CD8-positive, alpha-beta memory T cell (primary cell): ENCODE measurements at regions not wholly inside any gene's neighbourhood (a gene's known extent, or its start where the extent isn't known, plus 50 kb on each side); places are given as distances from the start of the nearest gene placed in this dataset.

Experiments
- CTCF ChIA-PET: fragments of 350-600 bp; sonication (Branson Sonifier 250); formaldehyde crosslinking; loops from one replicate; lab custom pipeline; 2021; ENCODE audit warnings: antibody characterized with exemption; lab: Charles Lee
- POLR2A ChIA-PET: fragments of 350-600 bp; sonication (Branson Sonifier 250); formaldehyde crosslinking; loops from one replicate; lab custom pipeline; 2021; ENCODE audit warnings: antibody characterized with exemption; lab: Charles Lee
- DNase-seq, 5 donors: peaks; one replicate each; pipeline versions ENCODE4 v3.0.0 to v3.0.0-alpha.2; 2020 to 2022; ENCODE audit warnings: mixed read lengths in 1 of 5
- H3K27ac ChIP-seq: one replicate; pipeline ENCODE4 v1.7.0; 2013; ENCODE audit warnings: low read depth, mild to moderate bottlenecking, low read length, moderate library complexity
- H3K27me3 ChIP-seq: 2 replicates; pipeline ENCODE4 v1.7.0; 2013; ENCODE audit warnings: low read length, mild to moderate bottlenecking; ENCODE audit not compliant: insufficient read depth, poor library complexity, severe bottlenecking
- H3K36me3 ChIP-seq: 2 replicates; pipeline ENCODE4 v1.7.0; 2013; ENCODE audit warnings: mild to moderate bottlenecking, low read length, moderate library complexity; ENCODE audit not compliant: insufficient read depth
- H3K4me1 ChIP-seq: 2 replicates; pipeline ENCODE4 v1.7.0; 2013; ENCODE audit warnings: mild to moderate bottlenecking, low read length, moderate library complexity; ENCODE audit not compliant: insufficient read depth
- H3K4me3 ChIP-seq: 2 replicates; pipeline ENCODE4 v1.7.0; 2013; ENCODE audit warnings: mild to moderate bottlenecking, low read length
- H3K9me3 ChIP-seq: 2 replicates; pipeline ENCODE4 v1.7.0; 2013; ENCODE audit warnings: mild to moderate bottlenecking, low read length
- H3K27ac Mint-ChIP-seq, 8 donors: one replicate each; pipeline ENCODE4 v1.8.0; 2020 to 2021; ENCODE audit warnings: mixed read lengths in 8 of 8, mild to moderate bottlenecking in 6 of 8, inconsistent platforms in 3 of 8, moderate library complexity in 3 of 8
- H3K27me3 Mint-ChIP-seq, 2 donors: one replicate each; pipeline ENCODE4 v1.8.0; 2020 to 2021; ENCODE audit warnings: mixed read lengths in 2 of 2, mild to moderate bottlenecking in 1 of 2, moderate library complexity in 1 of 2
- H3K36me3 Mint-ChIP-seq, 3 donors: one replicate each; pipeline ENCODE4 v1.8.0; 2020 to 2021; ENCODE audit warnings: mixed read lengths in 3 of 3, inconsistent platforms in 1 of 3, mild to moderate bottlenecking in 1 of 3
- H3K4me1 Mint-ChIP-seq, 3 donors: one replicate each; pipeline ENCODE4 v1.8.0; 2020 to 2021; ENCODE audit warnings: mixed read lengths in 3 of 3, inconsistent platforms in 1 of 3, mild to moderate bottlenecking in 1 of 3
- H3K4me3 Mint-ChIP-seq, 7 donors: one replicate each; pipeline ENCODE4 v1.8.0; 2020 to 2021; ENCODE audit warnings: mixed read lengths in 7 of 7, mild to moderate bottlenecking in 6 of 7, moderate library complexity in 4 of 7, inconsistent platforms in 2 of 7
- H3K9me3 Mint-ChIP-seq, 5 donors: one replicate each; pipeline ENCODE4 v1.8.0; 2020 to 2022; ENCODE audit warnings: mixed read lengths in 5 of 5, mild to moderate bottlenecking in 3 of 5, moderate library complexity in 2 of 5, inconsistent platforms in 1 of 5

DNA sequence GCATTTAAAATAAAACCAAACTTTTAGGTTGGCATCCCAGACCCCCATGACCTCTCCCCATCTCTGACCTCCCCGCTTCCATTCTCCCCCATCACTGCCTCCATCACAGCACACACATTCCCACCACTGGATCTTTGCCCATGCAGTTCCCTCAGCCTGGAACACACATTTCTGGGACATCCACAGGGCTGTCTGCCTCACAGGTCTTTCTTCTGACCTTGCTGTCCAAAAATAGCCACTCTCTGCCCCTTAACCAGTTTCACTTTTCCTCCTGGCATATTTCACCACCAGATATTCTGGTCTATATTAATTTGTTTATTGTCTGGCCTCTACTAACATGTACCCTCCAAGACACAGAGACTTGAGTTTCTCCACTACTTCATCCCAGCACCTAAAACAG lies 75.2 kb upstream of the PRDM11 start:
- Mint-ChIP-seq H3K4me3 (no peak overlapping the region), H3K4me1 (peaks cover 12 to 17% (median 13%) of the 10 kb centered on the region in 3 donors), H3K27ac (peak overlapping the region in 1 of 8 donors; percentile 38), H3K27me3 (no peaks in the 10 kb centered on the region), H3K9me3 (peaks cover 0 to 8% (median 0%) of the 10 kb centered on the region in 5 donors), H3K36me3 (peaks cover 0 to 14% (median 1%) of the 10 kb centered on the region in 3 donors)
- POLR2A ChIA-PET, result no interaction called here
- Histone ChIP-seq H3K4me1 (peaks cover 14% of the 10 kb centered on the region), H3K27me3 (no peaks in the 10 kb centered on the region), H3K9me3 (no peaks in the 10 kb centered on the region), H3K4me3 (no peak overlapping the region), H3K27ac (no peak overlapping the region), H3K36me3 (no peaks in the 10 kb centered on the region)
- DNase-seq, result no peak
- CTCF ChIA-PET, result interaction anchor here (2.1 kb wide), 1 partner anchor 8 kb away, joined by 6 read pairs; no protein-coding TSS in a partner anchor

DNA sequence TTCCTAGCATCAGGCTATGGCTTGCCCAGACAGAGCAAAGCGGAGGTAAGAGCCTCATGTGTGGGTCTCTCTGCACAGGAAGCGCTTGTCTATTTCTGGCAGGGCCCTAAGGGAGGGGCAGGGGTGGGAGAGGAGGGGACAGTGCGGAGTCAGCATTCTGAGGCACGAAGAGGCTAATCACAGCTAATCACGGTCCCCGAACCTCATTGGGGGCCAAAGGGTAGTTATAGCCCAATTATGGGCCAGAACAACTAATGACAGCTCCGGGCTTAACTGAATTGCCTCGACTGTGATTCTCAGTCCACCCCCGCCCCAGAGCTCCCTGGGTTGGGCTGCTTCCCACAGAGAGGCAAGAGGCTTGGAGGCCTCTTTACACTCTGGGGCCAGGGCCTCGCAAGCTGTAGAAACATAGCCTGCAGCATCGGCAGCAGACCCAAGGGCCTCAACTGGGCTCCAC lies 72.7 kb upstream of the PRDM11 start:
- Histone ChIP-seq H3K4me1 (peaks cover 18% of the 10 kb centered on the region), H3K27me3 (no peaks in the 10 kb centered on the region), H3K36me3 (no peaks in the 10 kb centered on the region), H3K27ac (no peak overlapping the region), H3K4me3 (no peak overlapping the region), H3K9me3 (no peaks in the 10 kb centered on the region)
- Mint-ChIP-seq H3K4me1 (peaks cover 16 to 25% (median 22%) of the 10 kb centered on the region in 3 donors), H3K4me3 (peak overlapping the region in 2 of 7 donors; percentile 43 to 66), H3K9me3 (no peaks in the 10 kb centered on the region), H3K27me3 (no peaks in the 10 kb centered on the region), H3K27ac (peak overlapping the region in 5 of 8 donors; percentile 47 to 92 (median 79)), H3K36me3 (no peaks in the 10 kb centered on the region)
- POLR2A ChIA-PET, result no interaction called here
- CTCF ChIA-PET, result interaction anchor here (0.8 to 1.5 kb wide), 5 partner anchors 10 to 138 kb away, joined by 3 to 6 read pairs (median 3); no protein-coding TSS in a partner anchor
- DNase-seq, result no peak

DNA sequence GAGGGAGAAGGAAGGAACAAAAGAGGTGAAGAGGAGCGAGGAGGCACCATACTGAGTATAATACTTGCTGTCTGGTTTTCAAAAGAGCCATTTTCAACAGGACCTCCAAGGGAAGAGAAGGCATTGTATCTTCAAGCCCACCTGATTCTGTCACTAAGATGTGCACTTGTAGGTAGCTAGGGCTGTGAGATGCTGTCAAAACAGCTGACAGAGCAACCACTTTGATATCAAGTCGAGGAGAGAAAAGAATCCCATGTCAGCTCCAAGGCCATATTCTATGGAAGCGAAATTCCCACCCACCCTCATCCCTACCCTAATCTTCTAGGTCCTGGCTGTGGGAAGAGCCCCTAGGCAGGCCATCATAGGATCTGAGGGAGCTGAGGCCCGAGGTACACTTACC lies 70.9 kb upstream of the PRDM11 start:
- Histone ChIP-seq H3K36me3 (no peaks in the 10 kb centered on the region), H3K9me3 (no peaks in the 10 kb centered on the region), H3K4me3 (no peak overlapping the region), H3K27ac (no peak overlapping the region), H3K27me3 (no peaks in the 10 kb centered on the region), H3K4me1 (peaks cover 36% of the 10 kb centered on the region)
- no peaks in the 10 kb centered on the region for H3K27me3 Mint-ChIP-seq
- DNase-seq, result no peak
- CTCF ChIA-PET, result interaction anchor here (1.3 to 2.2 kb wide), 3 partner anchors 29 to 139 kb away, joined by 3 to 6 read pairs (median 4); no protein-coding TSS in a partner anchor
- H3K36me3 Mint-ChIP-seq, result no peaks in the 10 kb centered on the region
- H3K4me3 Mint-ChIP-seq, result no peak overlapping the region
- H3K27ac Mint-ChIP-seq, result peak overlapping the region in 2 of 8 donors; percentile 9 to 49
- peaks cover 35 to 43% (median 40%) of the 10 kb centered on the region in 3 donors for H3K4me1 Mint-ChIP-seq
- POLR2A ChIA-PET, result no interaction called here
- H3K9me3 Mint-ChIP-seq, result no peaks in the 10 kb centered on the region

DNA sequence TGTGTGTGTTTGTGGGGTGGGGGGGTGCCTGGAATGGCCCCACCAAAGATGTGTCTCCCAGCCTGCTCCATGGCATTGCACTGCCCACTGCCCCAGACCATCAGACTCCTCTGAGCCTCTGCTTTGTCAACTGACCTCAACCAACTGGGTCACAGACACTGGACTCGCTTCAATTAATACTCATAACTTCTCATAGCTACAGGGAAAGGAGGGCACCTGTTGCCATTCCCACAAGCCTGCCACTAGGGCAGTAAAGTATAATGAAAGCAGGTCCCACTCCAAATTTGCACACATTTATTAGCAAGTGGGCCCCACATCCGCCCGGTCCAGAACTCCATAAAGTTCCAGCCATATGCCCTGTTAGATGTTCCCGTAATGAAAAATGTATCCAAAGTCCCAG lies 70.5 kb upstream of the PRDM11 start:
- H3K9me3 Mint-ChIP-seq, result no peaks in the 10 kb centered on the region
- H3K4me3 ChIP-seq, result no peak overlapping the region
- no peak overlapping the region for H3K4me3 Mint-ChIP-seq
- H3K27ac ChIP-seq, result no peak overlapping the region
- DNase-seq, result no peak
- no peaks in the 10 kb centered on the region for H3K36me3 Mint-ChIP-seq
- H3K27me3 Mint-ChIP-seq, result no peaks in the 10 kb centered on the region
- H3K27ac Mint-ChIP-seq, result peak overlapping the region in 2 of 8 donors; percentile 47 to 49
- no peaks in the 10 kb centered on the region for H3K36me3 ChIP-seq
- no peaks in the 10 kb centered on the region for H3K9me3 ChIP-seq
- POLR2A ChIA-PET, result no interaction called here
- peaks cover 40% of the 10 kb centered on the region for H3K4me1 ChIP-seq
- peaks cover 39 to 47% (median 44%) of the 10 kb centered on the region in 3 donors for H3K4me1 Mint-ChIP-seq
- H3K27me3 ChIP-seq, result no peaks in the 10 kb centered on the region
- CTCF ChIA-PET, result interaction anchor here (1.3 to 2.2 kb wide), 2 partner anchors 29 to 128 kb away, joined by 3 to 6 read pairs; no protein-coding TSS in a partner anchor

DNA sequence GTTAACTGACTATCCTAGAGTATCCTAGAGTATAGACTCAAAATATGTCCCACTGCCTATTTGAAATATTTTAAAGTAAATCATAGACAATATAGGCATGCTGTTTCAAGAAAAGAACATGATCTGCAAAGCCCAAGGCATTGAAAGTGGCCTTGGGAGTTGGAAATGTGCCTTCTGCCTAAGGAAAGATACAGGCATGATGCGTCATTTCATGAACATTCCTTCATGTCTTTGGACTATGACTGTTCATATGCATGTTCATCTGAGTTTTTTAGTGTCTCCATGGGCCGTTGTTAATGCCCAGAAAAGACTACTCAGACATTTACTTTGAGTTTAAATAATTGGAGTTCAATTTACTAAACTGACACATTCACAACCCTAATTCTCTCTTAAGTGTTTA lies 69.7 kb upstream of the PRDM11 start:
- DNase-seq, result no peak
- Mint-ChIP-seq H3K27me3 (no peaks in the 10 kb centered on the region), H3K27ac (no peak overlapping the region), H3K4me1 (peaks cover 46 to 55% (median 52%) of the 10 kb centered on the region in 3 donors), H3K9me3 (no peaks in the 10 kb centered on the region), H3K36me3 (no peaks in the 10 kb centered on the region), H3K4me3 (no peak overlapping the region)
- Histone ChIP-seq H3K4me1 (peaks cover 49% of the 10 kb centered on the region), H3K4me3 (no peak overlapping the region), H3K9me3 (no peaks in the 10 kb centered on the region), H3K27me3 (no peaks in the 10 kb centered on the region), H3K27ac (no peak overlapping the region), H3K36me3 (no peaks in the 10 kb centered on the region)
- POLR2A ChIA-PET, result no interaction called here
- CTCF ChIA-PET, result no interaction called here

DNA sequence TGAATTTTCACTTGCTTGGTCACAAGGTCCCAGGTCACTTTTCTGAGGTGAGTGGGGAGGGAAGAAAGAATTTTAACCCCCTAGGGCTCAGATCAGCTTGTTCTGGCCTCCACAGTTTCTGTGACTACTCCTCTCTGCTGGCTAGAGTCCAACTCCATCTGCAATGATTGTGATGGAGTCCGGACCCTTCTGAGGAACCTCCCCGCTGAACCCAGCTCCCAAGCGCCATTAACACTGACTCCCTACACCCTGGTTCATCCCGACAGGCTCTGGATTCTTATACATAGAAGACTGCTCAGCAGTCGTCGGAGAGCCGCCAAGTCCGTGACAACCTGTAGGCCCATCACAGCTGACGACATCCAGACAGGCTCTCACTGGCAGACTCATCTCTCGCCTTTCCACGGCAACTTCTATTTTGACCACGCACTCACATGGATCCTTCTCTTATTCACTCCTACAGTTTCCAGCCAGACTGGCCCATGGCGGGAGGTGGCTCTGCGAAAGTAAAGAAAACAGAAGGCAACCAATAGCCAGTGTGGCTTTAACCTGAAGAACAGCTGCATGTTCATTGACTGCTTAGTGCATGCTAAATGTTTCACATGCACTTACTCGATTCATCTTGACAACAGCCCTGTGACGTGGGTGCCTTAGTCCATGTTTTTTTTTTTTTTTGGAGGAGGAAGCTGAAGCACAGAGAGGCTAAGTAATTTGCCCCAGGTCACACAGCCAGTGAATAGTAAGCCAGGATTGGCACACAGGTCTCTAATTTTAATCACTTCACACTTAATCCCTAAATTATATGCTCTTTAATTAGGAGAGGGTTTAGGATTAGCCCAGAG lies 68.0 kb upstream of the PRDM11 start:
- ChIA-PET CTCF (interaction anchor here (2.4 to 4.6 kb wide), 3 partner anchors 11 to 142 kb away, joined by 7 to 37 read pairs (median 25); no protein-coding TSS in a partner anchor), POLR2A (interaction anchor here (0.6 kb wide), 1 partner anchor 32 kb away, joined by 5 read pairs; no protein-coding TSS in a partner anchor)
- H3K27ac Mint-ChIP-seq, result peak overlapping the region in 7 of 8 donors; percentile 56 to 96 (median 94)
- H3K27me3 Mint-ChIP-seq, result no peaks in the 10 kb centered on the region
- peak overlapping the region in 5 of 7 donors; percentile 20 to 78 (median 73) for H3K4me3 Mint-ChIP-seq
- H3K4me1 Mint-ChIP-seq, result peaks cover 52 to 60% (median 58%) of the 10 kb centered on the region in 3 donors
- Histone ChIP-seq H3K27ac (no peak overlapping the region), H3K27me3 (no peaks in the 10 kb centered on the region), H3K4me3 (no peak overlapping the region), H3K4me1 (peaks cover 57% of the 10 kb centered on the region), H3K9me3 (no peaks in the 10 kb centered on the region), H3K36me3 (no peaks in the 10 kb centered on the region)
- no peak for DNase-seq
- H3K9me3 Mint-ChIP-seq, result no peaks in the 10 kb centered on the region
- H3K36me3 Mint-ChIP-seq, result peaks cover 0 to 5% (median 0%) of the 10 kb centered on the region in 3 donors

DNA sequence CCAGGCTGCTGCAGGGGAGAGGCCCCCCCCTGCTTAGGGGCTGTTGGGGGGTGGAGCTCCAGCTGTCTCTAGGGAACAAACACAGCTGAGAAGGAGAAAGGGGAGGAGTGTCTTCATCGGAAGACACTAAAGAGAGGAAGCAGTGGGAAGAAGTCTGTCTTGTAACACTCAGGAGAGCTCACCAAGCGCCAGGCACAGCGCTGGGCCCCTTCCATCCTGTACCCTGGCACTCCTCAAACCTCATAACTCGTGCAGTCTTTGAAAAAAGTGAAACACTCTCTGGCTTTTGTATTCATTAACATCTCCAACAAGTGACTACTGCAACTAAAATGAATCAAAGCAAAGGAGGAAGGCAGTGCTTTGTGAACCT lies 67.4 kb upstream of the PRDM11 start:
- H3K4me3 Mint-ChIP-seq, result peak overlapping the region; percentile 48 to 91 (median 73)

More for the DNA sequence above, 67.4 kb upstream of the PRDM11 start:
- peak overlapping the region; percentile 83 to 99 (median 94) for H3K27ac Mint-ChIP-seq
- Histone ChIP-seq H3K4me3 (peak overlapping the region; percentile 41), H3K27me3 (no peaks in the 10 kb centered on the region), H3K9me3 (no peaks in the 10 kb centered on the region), H3K36me3 (no peaks in the 10 kb centered on the region), H3K4me1 (peaks cover 57% of the 10 kb centered on the region), H3K27ac (no peak overlapping the region)
- DNase-seq, result no peak
- H3K4me1 Mint-ChIP-seq, result peaks cover 56 to 65% (median 59%) of the 10 kb centered on the region in 3 donors
- no peaks in the 10 kb centered on the region for H3K9me3 Mint-ChIP-seq
- ChIA-PET CTCF (interaction anchor here (1.2 to 4.6 kb wide), 5 partner anchors 9 to 151 kb away, joined by 6 to 37 read pairs (median 7); no protein-coding TSS in a partner anchor), POLR2A (interaction anchor here (0.6 kb wide), 1 partner anchor 32 kb away, joined by 5 read pairs; no protein-coding TSS in a partner anchor)
- H3K27me3 Mint-ChIP-seq, result no peaks in the 10 kb centered on the region
- peaks cover 0 to 5% (median 0%) of the 10 kb centered on the region in 3 donors for H3K36me3 Mint-ChIP-seq
